Fibroblast of the conjunctiva (primary cell): ENCODE measurements at regions not wholly inside any gene's neighbourhood (a gene's known extent, or its start where the extent isn't known, plus 50 kb on each side); places are given as distances from the start of the nearest gene placed in this dataset.

Source experiments
- DNase-seq: peaks from one replicate; pipeline ENCODE4 v3.0.0-alpha.2; 2010; ENCODE audit warnings: low read depth

DNA sequence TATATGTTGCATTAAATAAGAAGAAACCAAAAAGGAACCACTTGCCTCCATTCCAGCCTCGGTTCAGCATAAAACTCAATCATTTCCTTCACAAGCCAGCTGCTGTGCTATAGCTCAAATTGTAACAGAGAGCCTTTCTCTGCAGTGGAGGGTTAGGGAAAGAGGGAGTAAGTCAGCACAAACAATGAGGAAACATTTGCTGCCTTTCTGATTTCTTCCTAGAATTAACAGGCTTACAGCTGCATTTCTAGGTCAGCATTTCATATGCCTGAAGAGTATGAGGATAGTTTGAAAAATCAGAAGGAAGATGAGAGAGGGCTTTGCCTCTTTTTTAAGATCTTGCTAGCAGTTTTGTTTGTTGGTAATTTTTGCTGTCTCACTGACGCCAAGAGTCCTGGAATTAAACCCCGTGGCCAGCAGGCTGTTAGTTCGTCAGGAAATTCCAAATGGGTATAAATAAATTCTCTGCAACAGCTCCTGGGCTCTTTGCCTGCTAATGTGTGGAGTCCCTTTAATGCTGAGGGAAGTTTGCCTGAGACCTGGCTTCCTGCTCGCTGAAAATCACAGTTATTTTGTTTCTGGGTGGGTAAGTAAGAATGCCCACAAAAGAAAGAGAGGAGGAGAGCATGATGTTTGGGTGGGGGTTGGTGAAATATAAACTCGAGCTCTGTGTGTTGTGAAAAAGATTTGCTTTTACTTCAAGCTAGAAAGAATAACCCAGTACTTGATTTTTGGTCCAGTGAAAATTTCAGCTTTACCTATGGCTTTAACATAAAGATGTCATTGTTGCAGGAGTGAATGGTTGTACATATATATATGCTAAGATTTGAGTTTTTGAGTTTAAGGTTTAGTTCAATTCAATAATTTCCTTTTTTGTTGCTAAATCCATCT is 148.1 kb upstream of the DMRT1 start:
- DNase-seq = no peak

DNA sequence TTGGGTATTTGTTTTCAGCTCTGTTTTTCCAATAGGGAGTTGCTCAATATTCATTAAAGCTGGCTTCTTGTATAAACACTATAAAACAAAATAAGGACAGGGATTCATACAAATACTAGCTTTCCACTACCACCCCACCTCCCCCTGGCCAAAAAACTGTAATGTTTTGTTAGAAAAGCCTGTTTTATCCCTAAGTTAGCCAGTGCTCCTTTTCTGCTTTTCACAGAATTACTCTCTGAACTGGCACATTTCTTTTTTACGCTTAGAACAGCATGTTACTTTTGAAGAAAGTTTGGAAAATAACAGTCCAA is 147.4 kb upstream of the DMRT1 start:
- no peak for DNase-seq

GRCh38 chr9:694403-695154 is 146.9 kb upstream of the DMRT1 start:
- no peak for DNase-seq

DNA sequence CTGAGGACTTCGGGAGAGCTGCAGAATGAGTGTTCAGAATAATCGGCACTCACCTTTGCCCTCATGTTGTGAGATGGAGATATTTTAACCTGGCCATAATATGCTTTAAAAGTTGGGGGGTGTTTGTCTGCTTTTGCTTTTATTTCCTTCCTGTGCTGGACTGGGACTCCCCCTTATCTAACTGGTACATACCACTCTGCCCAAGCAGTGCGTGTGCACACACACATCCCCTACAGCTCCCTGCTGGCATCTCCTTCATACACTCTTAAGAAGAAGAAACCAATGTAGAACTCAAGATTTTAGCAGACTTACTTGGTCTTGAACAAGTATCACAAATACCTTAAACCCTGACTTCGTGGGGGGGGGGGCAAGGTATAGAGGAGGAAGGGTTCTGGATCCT is 146.2 kb upstream of the DMRT1 start:
- no peak for DNase-seq

DNA sequence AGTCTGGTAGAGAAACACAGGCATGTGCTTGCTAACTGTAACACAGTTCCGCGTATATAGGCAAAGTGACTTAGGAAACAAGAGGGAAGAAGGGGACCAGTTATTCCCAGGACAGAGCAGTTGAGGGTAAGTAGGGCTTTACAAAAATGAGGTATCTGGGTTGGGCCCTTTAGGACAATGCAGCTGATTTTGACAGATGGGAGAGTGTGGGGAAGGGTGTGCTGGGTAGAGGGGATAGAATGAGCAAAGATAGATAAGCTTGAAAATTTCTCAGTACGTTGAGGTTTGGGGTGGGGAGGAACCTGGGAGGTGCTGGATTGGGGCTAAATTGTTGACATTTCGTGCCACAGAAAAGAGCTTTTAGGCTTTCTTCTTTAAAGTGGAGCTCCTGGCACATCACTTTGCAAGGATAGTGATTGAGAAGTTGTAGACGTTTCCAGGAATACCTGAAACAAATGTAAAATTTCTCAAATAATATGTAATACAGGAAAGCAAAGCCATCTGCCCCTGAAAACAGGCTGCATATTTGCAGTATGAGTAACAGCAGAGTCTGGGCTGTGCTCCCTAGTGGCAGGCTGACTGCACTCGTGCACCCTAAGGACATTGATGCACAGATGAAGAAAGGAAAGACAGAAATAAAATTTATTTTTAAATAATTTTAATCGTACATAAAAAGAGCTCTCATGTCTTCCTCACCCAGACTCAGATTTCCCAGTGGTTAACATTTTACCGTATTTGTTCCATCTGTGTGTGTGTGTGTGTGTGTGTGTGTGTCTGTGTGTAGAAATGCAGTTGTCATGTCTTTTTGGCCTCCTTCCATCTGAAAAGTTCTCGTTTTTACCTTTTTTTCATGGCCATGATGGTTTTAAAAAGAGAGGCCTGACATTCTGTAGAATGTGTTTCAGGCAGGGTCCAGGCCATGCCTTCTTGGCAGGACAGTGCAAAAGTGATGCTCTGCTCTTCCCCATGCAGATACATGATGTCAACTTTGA is 144.9 kb upstream of the DMRT1 start:
- no peak for DNase-seq

DNA sequence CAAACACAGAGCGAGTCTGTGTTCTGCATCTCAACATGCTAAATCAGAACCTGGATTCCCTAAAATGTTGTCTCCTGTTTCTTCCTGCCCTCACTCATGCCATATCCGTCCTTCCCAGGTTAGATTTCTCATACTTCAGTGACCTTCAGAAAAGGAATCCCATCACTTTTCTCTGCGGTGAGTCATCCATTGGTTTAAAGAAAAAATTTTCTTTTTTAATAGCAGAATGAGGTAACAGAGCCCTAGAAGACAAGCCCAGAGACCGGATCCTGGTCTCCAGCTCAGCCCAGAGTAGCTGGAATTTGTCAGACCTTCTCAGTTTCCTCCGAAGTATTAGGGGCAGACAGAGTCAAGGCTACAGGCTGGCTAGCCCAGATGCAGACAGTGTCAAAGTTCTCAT is 143.2 kb upstream of the DMRT1 start:
- no peak for DNase-seq

DNA sequence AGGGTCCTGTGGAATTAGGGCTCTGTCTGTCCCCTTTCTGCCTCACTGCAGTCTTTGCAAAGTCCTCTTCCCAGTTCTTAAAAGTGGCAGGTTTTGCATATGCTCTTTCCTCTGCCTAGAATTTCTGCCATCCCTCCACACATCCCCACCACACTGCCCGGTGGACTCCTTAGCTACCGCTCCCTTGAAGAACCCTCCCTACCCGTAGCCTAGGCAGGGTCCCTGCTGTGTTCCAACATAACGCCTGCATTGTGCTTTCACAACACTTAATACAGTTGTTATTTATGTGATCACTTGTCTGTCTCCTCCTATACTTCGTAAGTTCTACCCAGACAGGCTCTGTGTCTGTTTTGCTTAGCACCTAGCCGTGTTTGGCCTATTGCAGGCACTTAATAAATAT is 142.5 kb upstream of the DMRT1 start:
- no peak for DNase-seq

- DNase-seq = no peak
Measured at GRCh38 chr9:699396-699795, 142.1 kb upstream of the DMRT1 start.

DNA sequence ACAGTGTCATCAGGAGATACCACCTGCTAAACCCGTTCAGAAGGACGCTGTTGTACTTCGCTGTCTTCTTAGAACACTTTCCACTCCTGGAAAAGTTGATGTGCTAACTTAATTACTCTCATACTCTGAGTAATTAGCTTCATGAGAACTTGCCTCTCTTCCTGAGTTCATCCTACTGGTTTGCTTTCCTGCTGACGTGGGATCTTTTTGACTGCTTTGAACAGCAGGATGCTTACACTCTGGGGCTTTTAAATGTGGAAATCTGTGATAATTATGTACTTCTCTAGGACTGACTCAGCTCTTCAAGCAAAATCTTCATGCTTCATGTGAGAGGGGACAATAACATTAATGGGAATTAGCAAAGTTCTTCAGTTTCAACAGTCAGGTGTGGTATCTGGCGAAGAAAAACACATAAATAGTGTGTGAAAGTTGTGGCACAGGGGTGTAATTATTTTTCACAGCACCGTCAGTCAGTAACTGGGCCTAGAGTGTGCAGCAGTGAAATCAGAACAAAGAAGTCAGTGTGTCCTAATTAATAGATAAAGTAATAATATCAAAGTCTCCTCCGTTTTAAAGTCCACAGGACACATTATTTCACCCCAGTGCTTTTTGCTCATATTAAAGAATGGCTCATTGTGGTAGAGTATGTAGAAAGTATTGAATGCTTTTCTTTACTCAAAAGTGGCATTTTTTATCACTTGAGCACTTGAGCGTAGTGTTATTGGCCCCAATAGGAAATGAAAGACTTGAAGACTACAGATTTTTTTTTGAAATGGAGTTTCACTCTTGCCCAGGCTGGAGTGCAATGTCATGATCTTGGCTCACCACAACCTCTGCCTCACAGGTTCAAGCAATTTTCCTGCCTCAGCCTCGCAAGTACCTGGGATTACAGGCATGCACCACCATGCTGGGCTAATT is 140.9 kb upstream of the DMRT1 start:
- DNase-seq = no peak

- no peak for DNase-seq
Measured at GRCh38 chr9:703392-703791, 138.1 kb upstream of the DMRT1 start.

- no peak for DNase-seq
Measured at GRCh38 chr9:706073-706472, 135.4 kb upstream of the DMRT1 start.

DNA sequence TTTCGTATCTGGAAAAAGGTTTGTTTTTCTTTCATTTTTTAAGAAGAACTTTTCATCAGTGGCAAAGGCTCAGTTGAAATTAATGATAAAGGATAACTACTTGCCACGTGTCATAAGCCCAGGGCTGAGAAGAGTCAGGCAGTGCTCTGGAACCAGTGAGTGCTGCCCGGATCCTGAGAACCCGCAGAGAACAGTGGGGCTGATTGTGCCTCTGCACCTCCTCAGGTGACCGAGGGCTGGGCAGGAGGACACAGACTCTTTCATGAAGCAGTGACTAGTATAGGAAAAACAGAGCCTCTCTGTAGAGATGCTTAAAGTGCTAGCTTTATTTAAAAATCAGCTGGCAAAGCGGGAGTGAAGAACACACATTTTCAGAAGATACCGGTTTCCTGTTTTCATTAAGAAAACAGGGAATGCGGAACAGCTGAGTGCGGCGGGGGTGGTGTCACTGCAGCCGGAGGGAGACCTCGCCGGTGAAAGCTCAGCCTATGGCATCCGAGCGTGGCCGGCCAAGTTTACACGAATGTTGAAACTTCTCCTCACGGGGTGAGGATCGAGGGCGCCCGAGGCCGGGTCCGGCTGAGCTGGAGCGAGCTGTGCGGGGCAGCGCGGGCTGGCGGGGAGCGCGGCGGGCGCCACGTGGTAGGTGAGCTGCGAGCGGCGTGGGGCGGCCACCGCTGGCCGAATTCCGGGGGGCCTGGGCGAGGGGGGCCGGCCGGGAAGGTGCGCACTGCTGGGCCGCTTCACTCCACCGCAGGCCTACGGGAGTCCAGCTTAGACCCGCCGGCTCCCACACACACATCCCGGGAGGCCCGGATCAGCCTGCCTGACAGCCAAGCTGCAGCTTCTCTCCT is 134.7 kb upstream of the DMRT1 start:
- DNase-seq = no peak

DNA sequence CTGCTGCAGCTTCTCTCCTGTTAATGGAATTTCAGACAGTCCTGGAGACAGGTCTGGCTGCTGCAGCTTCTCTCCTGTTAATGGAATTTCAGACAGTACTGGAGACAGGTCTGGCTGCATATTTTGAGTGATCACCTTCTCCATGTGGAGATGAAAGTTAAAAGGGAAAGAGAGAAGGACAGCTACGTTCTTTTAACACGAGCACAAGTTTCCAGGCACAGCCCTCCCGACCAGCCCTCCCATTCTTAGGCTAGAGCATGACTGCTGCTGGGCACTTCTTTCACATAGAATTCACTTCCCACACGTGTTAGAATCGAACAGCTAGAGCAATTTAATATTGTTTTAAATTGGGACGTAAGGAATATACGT is 133.3 kb upstream of the DMRT1 start:
- no peak for DNase-seq

DNA sequence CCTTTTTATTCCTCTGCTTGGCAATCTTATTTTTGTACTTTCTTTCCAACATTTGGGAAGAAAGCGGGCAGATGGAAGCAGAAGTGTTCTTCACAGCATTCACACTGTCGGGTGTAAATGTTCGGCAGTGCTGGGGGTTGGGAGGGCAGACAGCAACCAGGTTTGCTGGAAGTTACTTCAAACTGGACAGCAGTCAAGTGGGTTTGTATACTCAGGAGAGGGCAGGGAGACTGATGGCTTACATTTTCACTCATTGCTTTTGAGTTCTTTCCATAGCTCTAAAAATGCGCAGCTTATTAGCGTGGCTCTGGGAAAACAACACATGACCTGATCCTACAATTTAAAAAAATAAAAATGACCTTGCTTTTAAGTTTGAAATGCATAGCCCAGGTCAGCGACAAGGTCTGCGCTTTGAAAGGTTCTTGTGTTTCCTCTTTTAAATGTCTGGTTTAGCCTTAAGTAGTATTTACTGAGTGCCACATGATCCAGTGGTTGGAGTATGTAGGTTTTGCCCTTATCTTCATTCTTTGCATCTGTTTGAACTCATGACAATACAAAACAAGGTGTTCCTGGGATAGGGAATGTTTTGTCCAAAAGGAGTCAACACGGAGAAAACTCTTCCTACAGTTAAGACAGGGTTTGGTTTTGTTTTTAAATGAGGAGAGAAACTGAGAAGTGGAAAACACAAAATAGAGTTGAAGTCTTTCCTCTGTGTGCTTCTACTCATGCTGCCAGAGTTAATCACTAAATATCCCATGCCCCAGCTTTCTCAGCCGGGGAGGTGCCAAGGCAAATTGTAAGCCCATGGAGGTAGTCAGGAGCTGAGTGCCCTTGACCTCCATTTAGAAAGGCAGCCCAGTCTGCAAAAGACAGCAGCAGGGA is 132.7 kb upstream of the DMRT1 start:
- no peak for DNase-seq

GRCh38 chr9:710951-711745 is 130.3 kb upstream of the DMRT1 start:
- DNase-seq = no peak

GRCh38 chr9:711761-712553 is 129.5 kb upstream of the DMRT1 start:
- DNase-seq = no peak

- DNase-seq = no peak
Measured at GRCh38 chr9:712643-713042, 128.9 kb upstream of the DMRT1 start.

GRCh38 chr9:713091-713490 is 128.4 kb upstream of the DMRT1 start:
- DNase-seq = no peak
